SK-N-SH (cell line): ENCODE measurements at regions not wholly inside any gene's neighbourhood (a gene's known extent, or its start where the extent isn't known, plus 50 kb on each side); places are given as distances from the start of the nearest gene placed in this dataset.

Source experiments
- CTCF ChIA-PET: fragments of 300-600, 350-600 bp; formaldehyde crosslinking; extraction: SDS; loops from one replicate; lab custom pipeline; 2021; lab: Yijun Ruan, JAX
- POLR2A ChIA-PET: fragments of 350-600 bp; sonication (Branson Sonifier 250); formaldehyde crosslinking; extraction: SDS; loops from one replicate; lab custom pipeline; 2020; ENCODE audit warnings: antibody characterized with exemption, inconsistent platforms; lab: Yijun Ruan, JAX
- DNase-seq: peaks from one replicate; pipeline ENCODE4 v3.0.0; 2012
- H2AFZ ChIP-seq: fragments of 200-600 bp; sonication (generic); 2 replicates; pipeline ENCODE4 v1.8.1; 2016; ENCODE audit warnings: antibody characterized with exemption, mild to moderate bottlenecking, low read depth
- H3F3A ChIP-seq: fragments of 200-600 bp; sonication (generic); replicated peaks from 2 replicates; pipeline ENCODE3; 2016; ENCODE audit warnings: antibody characterized with exemption, mild to moderate bottlenecking; ENCODE audit not compliant: insufficient read depth
- H3K27ac ChIP-seq, 2 experiments: fragments of 200-500 bp in 1 of 2; fragments of 200-600 bp in 1 of 2; sonication (Bioruptor generic) in 1 of 2; sonication (generic), shearing (Covaris generic) in 1 of 2; 2 replicates each; pipeline versions ENCODE4 v1.5.1 to v1.6.1; 2014 to 2016; ENCODE audit warnings: low read depth in 2 of 2, inconsistent platforms in 1 of 2, low read length in 1 of 2, mild to moderate bottlenecking in 1 of 2, mixed read lengths in 1 of 2
- H3K27me3 ChIP-seq: fragments of 200-600 bp; sonication (generic), shearing (Covaris generic); 2 replicates; pipeline ENCODE4 v1.6.1; 2016; ENCODE audit warnings: mixed run types; ENCODE audit not compliant: insufficient read depth
- H3K36me3 ChIP-seq, 2 experiments: fragments of 200-500 bp in 1 of 2; fragments of 200-600 bp in 1 of 2; sonication (Bioruptor generic) in 1 of 2; sonication (generic) in 1 of 2; replicated peaks in 1 of 2; 2 replicates each; pipeline versions ENCODE3 to v1.5.1; 2014 to 2016; ENCODE audit warnings: low read length in 1 of 2, mild to moderate bottlenecking in 1 of 2; ENCODE audit not compliant: insufficient read depth in 2 of 2, control insufficient read depth in 1 of 2
- H3K4me1 ChIP-seq, 2 experiments: fragments of 200-500 bp in 1 of 2; fragments of 200-600 bp in 1 of 2; sonication (Bioruptor generic) in 1 of 2; sonication (generic), shearing (Covaris generic) in 1 of 2; 2 replicates each; pipeline versions ENCODE4 v1.5.1 to v1.6.1; 2014 to 2016; ENCODE audit warnings: low read depth in 1 of 2, low read length in 1 of 2, mixed run types in 1 of 2; ENCODE audit not compliant: insufficient read depth in 2 of 2, control insufficient read depth in 1 of 2
- H3K4me2 ChIP-seq: fragments of 200-600 bp; sonication (generic), shearing (Covaris generic); 2 replicates; pipeline ENCODE4 v1.6.1; 2017; ENCODE audit warnings: mixed run types
- H3K4me3 ChIP-seq, 2 experiments: fragments of 200-500 bp in 1 of 2; fragments of 200-600 bp in 1 of 2; sonication (Bioruptor generic) in 1 of 2; sonication (generic), shearing (Covaris generic) in 1 of 2; 2 replicates each; pipeline versions ENCODE4 v1.5.1 to v1.8.1; 2014 to 2016; ENCODE audit warnings: low read depth in 2 of 2, inconsistent platforms in 1 of 2, low read length in 1 of 2, mild to moderate bottlenecking in 1 of 2, mixed read lengths in 1 of 2, moderate library complexity in 1 of 2
- H3K79me2 ChIP-seq: fragments of 200-600 bp; sonication (generic); 2 replicates; pipeline ENCODE4 v1.8.1; 2017; ENCODE audit warnings: mild to moderate bottlenecking; ENCODE audit not compliant: insufficient read depth
- H3K9ac ChIP-seq: fragments of 200-600 bp; sonication (generic); 2 replicates; pipeline ENCODE4 v1.6.1; 2017; ENCODE audit warnings: mixed run types
- H3K9me2 ChIP-seq: fragments of 200-600 bp; sonication (generic); 2 replicates; pipeline ENCODE4 v1.6.1; 2017; ENCODE audit warnings: mixed run types
- H3K9me3 ChIP-seq: fragments of 200-600 bp; sonication (generic); 2 replicates; pipeline ENCODE4 v1.6.1; 2017; ENCODE audit warnings: mixed run types, mild to moderate bottlenecking, moderate library complexity
- H4K20me1 ChIP-seq: fragments of 200-600 bp; sonication (generic); 2 replicates; pipeline ENCODE4 v1.6.1; 2017; ENCODE audit warnings: mild to moderate bottlenecking, mixed run types; ENCODE audit not compliant: insufficient read depth
- CHD2 ChIP-seq: fragments of 150-350 bp; IDR thresholded peaks from 2 replicates; pipeline ENCODE4 v1.6.1; 2018; ENCODE audit warnings: low read length; ENCODE audit not compliant: partially characterized antibody
- ELF1 ChIP-seq: IDR thresholded peaks from 2 replicates; pipeline ENCODE4 v1.4.0; 2012
- EP300 ChIP-seq, 2 experiments: IDR thresholded peaks; 2 replicates each; pipeline versions ENCODE4 v1.4.0 to v1.6.1; 2012; ENCODE audit warnings: borderline replicate concordance in 1 of 2, low read depth in 1 of 2, low read length in 1 of 2
- EZH2phosphoT487 ChIP-seq: fragments of 200-600 bp; sonication (generic); IDR thresholded peaks from 2 replicates; pipeline ENCODE4 v1.6.1; 2017; ENCODE audit warnings: low read depth, mixed run types, mild to moderate bottlenecking, antibody characterized with exemption, moderate library complexity, borderline replicate concordance
- FOSL2 ChIP-seq: IDR thresholded peaks from 2 replicates; pipeline ENCODE4 v1.4.0; 2012; ENCODE audit warnings: low read depth, mild to moderate bottlenecking, moderate library complexity, borderline replicate concordance
- FOXJ3 ChIP-seq: sonication (generic); formaldehyde crosslinking; IDR thresholded peaks from 2 replicates; pipeline ENCODE4 v1.5.1; 2020; ENCODE audit warnings: mild to moderate bottlenecking, missing genetic modification reagents
- GATA2 ChIP-seq: sonication (generic); formaldehyde crosslinking; IDR thresholded peaks from 2 replicates; pipeline ENCODE4 v1.5.0; 2020; ENCODE audit warnings: mild to moderate bottlenecking, missing genetic modification reagents
- MAX ChIP-seq: IDR thresholded peaks from 2 replicates; pipeline ENCODE4 v1.4.0; 2012; ENCODE audit warnings: low read depth
- MEF2A ChIP-seq: IDR thresholded peaks from 2 replicates; pipeline ENCODE4 v1.4.0; 2012; ENCODE audit warnings: low read depth, borderline replicate concordance
- NFIC ChIP-seq: IDR thresholded peaks from 2 replicates; pipeline ENCODE4 v1.4.0; 2012; ENCODE audit warnings: borderline replicate concordance
- POLR2AphosphoS5 ChIP-seq: IDR thresholded peaks from 2 replicates; pipeline ENCODE4 v1.6.1; 2012; ENCODE audit warnings: low read depth, low read length
- REST ChIP-seq: IDR thresholded peaks from 2 replicates; pipeline ENCODE4 v1.6.1; 2012; ENCODE audit warnings: mild to moderate bottlenecking, low read depth, low read length, moderate library complexity
- RXRA ChIP-seq: IDR thresholded peaks from 2 replicates; pipeline ENCODE4 v1.4.0; 2012; ENCODE audit warnings: low read depth, mild to moderate bottlenecking, borderline replicate concordance
- SMC3 ChIP-seq: IDR thresholded peaks from 2 replicates; pipeline ENCODE4 v1.6.1; 2012; ENCODE audit warnings: low read depth, low read length, improper control_type of control experiment
- TAF1 ChIP-seq: IDR thresholded peaks from 2 replicates; pipeline ENCODE4 v1.6.1; 2012; ENCODE audit warnings: low read depth, mild to moderate bottlenecking, low read length, moderate library complexity, borderline replicate concordance
- TCF12 ChIP-seq: IDR thresholded peaks from 2 replicates; pipeline ENCODE4 v1.4.0; 2012
- USF1 ChIP-seq: IDR thresholded peaks from 2 replicates; pipeline ENCODE4 v1.4.0; 2012; ENCODE audit warnings: low read depth, borderline replicate concordance
- USF2 ChIP-seq: fragments of 150-350 bp; IDR thresholded peaks from 2 replicates; pipeline ENCODE4 v1.6.1; 2017; ENCODE audit warnings: antibody characterized with exemption, low read length, low read depth, borderline replicate concordance
- YY1 ChIP-seq: IDR thresholded peaks from 2 replicates; pipeline ENCODE4 v1.4.0; 2012; ENCODE audit warnings: low read depth, mild to moderate bottlenecking
- ZBTB33 ChIP-seq: IDR thresholded peaks from 2 replicates; pipeline ENCODE4 v1.4.0; 2012; ENCODE audit warnings: low read depth, borderline replicate concordance
- WGBS: methylation state at CpG from one replicate; pipeline ENCODE4 v1.1.6; 2017; ENCODE audit warnings: low lambda C conversion rate; 5-methylcytosine and 5-hydroxymethylcytosine counted together

GRCh38 chr3:30180310-30181177 is 425.9 kb upstream of the TGFBR2 start:
- WGBS = 96% methylated on average over 4 of the region's 4 CpGs
- no peak for DNase-seq
- Histone ChIP-seq H3K9me3 (no peaks in the 10 kb centered on the region), H3K4me3 (no peak overlapping the region), H4K20me1 (no peaks in the 10 kb centered on the region), H3K4me2 (no peak overlapping the region), H3K36me3 (no peaks in the 10 kb centered on the region), H2AFZ (no peak overlapping the region), H3K79me2 (no peaks in the 10 kb centered on the region), H3K9me2 (no peaks in the 10 kb centered on the region), H3K9ac (no peak overlapping the region), H3K4me1 (peaks cover 0 to 6% of the 10 kb centered on the region in 2 experiments; a peak in 1 of 4 replicates), H3K27me3 (no peaks in the 10 kb centered on the region), H3F3A (no peaks in the 10 kb centered on the region), H3K27ac (no peak overlapping the region)
- POLR2A ChIA-PET = no interaction called here
- CTCF ChIA-PET = interaction anchor here (1.4 kb wide), 2 partner anchors 19 to 138 kb away, joined by 4 to 6 read pairs; no protein-coding TSS in a partner anchor
- TF ChIP-seq NFIC (no peak), EP300 (IDR thresholded peaks at IDR 0.05; ENCODE audit: borderline replicate concordance in 1 of 2, low read depth in 1 of 2, low read length in 1 of 2) (no peak), TCF12 (no peak), REST (no peak), TAF1 (no peak), USF2 (no peak), MEF2A (no peak), MAX (no peak), YY1 (no peak), FOXJ3 (CRISPR knock-in tag) (no peak), GATA2 (CRISPR knock-in tag) (no peak), ELF1 (no peak), EZH2phosphoT487 (no peak), ZBTB33 (no peak), SMC3 (no peak), RXRA (no peak), USF1 (no peak), POLR2AphosphoS5 (no peak), FOSL2 (no peak), CHD2 (no peak)
